GM18861 (cell line): ENCODE measurements at regions not wholly inside any gene's neighbourhood (a gene's known extent, or its start where the extent isn't known, plus 50 kb on each side); places are given as distances from the start of the nearest gene placed in this dataset.

ENCODE experiments used
- ATAC-seq: cut with Tn5 transposase; IDR thresholded peaks from one replicate; pipeline ENCODE4 v1.9.1; 2021; ENCODE audit not compliant: unreplicated experiment

DNA sequence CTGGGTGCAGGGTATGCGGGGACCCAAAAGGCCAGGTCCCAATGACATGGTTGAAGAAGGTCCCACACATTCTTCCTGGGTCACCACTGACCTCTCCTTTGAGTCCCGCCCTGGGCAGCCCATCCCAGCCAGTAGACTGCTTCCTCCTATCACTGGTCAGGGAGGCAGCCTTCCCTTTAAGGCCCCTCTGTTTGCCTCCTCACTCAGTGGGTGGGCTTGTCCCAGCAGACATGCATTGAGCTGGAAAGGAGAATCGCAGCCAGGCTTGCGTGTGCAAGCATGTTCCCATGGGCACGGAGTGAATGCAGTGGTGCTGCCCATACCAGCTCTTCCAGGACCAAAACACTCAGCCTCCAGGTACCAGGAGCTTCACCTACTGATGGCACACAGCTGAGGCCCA is 162.4 kb upstream of the SYT13 start:
- no peak for ATAC-seq

DNA sequence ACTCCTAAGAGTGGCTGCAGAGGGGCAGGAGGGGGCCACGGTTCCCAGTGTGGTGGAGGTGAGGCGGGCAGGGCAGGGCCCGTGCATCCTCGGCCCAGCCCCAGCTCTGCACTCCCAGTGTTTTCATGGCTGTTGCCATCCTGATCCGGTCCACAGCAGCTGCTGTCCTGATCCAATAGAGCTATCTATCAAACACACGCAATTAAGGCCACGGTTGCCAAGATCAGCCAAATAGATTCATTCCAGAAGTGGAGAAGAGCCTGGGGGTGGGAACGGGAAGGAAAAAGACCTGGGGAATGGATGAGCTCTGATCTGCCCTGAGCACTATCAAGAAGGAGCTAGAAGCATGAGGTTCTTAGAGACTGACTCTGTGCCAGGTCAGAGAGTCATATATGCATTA is 160.9 kb upstream of the SYT13 start:
- ATAC-seq: no peak

DNA sequence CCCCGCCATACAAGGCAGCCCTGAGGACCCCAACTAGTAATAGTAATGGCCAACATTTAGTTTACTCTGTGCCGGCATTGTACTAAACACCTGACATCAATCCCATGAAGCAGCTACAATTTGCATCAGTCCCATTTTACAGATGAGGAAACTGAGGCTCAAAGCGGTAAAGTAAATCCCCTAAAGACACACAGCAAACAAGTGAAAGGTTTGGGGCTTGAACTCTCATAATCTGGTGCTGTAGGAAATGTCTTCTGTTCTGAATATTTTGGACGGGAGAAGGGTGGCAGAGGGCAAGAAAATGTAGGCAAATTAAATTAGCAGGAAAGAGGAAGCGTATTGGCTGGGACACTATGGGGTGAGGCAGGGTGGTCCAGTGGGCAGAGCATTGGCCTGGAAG is 160.3 kb upstream of the SYT13 start:
- no peak for ATAC-seq

DNA sequence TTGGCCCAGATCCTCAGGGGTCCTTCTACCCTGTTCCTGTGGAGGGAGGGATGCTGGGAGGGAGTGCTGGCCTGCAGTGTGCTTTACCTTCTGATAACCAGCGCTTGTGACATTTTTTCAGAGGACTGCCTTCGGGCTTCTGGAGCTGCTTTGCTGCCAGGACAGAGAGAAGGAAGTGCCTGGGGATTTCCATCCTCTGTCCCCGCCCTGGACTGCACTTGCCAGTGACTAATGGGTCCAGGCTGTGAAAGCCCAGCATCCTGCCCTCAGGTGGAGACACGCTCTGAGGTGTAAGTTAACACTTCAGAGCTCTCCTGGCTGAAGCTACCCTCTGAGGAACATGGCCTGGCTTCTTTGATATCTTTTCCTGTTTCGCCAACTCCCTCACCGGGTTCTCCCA is 158.7 kb upstream of the SYT13 start:
- ATAC-seq: no peak

DNA sequence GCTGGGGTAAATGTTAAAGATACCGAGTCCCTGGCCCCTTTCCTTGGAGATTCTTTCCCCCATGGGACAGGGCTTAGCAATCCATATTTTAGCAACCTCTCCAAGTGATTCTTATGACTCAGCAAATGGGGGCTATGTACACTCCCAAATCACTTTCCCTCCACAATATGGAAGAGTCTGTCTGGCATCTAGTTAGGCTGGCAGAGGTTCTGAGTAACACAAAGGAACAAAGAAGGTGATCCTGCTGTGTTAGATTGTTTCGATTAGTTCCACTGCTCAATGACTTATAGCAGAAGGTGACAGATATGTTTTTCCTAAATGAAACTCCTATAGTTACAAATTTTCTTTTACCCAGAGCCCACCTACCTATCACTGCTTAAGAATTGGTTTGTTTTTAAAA is 154.0 kb upstream of the SYT13 start:
- ATAC-seq: no peak

DNA sequence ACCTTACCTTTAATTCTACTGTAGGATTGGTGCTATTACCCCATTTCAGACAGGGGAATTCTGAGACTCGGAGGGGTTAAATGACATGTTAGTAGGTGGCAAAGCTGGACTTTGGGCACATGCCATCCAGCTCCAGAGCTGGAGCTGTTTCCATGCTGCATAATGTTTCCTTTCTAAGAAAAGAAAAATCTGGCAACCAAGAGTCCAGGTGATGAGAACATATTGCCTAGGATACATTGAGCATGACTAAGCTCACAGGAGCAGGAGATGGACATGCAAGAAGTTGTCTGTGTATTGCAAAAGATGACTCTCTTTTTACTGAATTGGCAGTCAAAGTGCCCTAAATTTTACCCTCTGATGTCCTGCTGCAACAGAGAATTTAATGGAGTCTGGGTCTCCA is 150.8 kb upstream of the SYT13 start:
- ATAC-seq: no peak

DNA sequence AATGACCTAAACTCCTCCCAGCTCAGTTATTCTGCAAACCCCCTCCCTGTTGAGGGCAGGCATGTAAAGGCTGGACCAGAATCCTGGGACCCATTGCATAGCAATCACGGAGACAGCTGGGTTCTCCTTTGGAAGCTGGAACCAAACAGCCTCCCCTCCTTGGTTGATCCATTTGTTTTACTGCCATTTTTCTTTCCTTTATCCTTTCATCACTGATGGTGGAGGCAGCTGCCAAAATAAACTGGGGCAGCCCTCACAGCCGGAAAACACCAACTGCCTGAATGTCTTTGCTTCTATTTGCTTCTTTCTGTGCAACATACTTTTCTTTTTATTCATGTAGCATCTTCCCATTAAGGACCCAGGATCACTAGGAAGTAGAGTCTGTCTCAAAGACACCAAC is 150.0 kb upstream of the SYT13 start:
- no peak for ATAC-seq

DNA sequence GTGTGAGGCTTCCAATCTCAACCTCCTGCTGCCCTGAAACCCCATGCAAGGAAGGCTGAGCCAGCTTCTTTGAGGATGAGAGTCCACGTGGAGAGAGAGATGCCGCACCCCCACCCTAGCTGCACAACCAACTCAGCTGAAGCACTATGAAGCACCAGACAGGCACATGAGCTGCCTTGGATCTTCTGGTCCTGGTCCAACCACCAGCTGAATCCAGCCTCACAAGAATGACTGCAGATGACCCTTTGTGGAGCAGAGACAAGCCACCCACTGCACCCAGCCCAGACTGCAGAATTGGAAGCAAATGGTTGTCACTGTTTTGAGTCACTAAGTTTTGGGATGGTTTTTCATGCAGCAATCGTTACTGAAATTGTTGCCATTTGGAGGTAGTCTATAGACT is 149.6 kb upstream of the SYT13 start:
- ATAC-seq: no peak

DNA sequence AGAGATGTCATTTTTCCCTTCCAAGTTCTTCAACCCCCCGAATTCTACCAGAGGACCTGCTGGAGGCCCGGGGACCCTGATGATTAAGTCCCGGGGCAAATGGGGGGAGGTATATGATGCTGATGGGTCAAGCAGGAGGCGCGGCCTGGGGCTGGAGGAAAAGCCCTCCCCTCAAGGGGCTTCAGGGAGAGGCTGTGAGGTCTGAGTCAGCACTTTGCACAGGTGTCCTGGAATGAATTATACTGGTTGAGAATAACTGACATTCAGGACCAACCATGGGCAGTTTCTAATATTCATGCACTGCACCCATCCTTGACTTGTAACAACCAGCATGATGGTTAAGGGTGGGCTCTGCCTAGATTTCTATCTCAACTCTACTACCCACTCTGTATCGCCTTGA is 146.8 kb upstream of the SYT13 start:
- no peak for ATAC-seq

DNA sequence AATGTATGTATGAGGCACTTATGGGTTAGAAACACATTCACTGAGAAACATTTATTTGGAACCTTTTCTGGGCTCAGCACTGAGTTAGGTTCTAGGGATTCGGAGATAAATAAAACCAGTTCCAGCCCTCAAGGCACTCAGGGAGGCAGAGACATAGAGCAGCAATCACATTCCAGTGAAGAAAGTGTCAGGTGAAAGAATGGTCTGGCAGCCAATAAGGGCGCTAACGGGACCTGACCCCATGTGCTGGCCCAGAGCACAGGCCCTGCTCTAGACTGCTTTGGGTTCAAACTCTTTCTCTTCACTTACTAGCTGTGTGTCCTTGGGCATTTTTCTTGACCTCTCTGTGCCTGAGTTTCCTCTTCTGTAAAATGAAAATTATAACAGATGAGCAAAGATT is 146.0 kb upstream of the SYT13 start:
- ATAC-seq: no peak

DNA sequence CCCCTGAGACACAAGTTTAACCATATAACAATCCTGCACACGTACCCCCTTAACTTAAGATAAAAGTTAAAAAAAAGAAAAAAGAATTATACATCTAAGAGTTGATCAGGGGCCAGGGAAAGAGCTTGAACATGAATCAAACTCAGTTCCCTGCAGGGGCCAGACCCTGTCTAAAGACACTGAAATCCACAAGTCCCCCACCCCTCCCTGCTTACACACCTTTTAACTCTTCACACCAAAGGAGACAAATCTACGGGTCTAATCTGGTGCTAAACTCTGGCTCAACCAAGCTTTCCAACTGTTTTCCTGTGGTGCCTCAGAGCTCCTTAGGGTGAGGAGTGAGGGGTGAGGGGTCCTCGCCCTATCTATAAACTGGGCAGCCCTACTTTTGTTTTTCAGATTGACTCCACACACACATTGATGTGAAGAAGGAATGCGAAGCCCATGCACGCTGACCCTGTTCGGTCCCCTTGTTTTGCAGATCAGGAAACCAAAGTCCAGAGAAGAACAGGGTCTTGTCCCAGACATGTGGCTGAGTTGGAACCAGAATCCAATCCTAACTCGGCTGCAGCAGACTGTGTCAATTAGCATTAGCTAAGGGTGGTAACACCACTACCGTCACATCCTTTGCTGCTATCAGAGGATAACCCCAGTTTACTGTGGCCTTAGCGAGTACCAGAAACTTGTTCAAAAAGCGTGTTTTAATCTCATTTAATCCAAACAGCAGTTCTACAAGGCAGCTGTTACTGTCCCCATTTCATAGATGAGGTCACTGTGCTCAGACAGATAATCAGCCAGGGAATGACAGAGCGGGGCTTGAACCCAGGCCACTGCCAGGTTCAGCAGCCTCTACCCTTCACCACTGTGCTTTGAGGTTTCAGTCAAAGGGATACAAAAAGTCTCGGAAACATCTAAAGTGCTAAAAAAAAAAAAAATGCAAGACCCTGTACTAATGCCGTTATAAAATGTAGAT is 145.2 kb upstream of the SYT13 start:
- ATAC-seq: no peak

DNA sequence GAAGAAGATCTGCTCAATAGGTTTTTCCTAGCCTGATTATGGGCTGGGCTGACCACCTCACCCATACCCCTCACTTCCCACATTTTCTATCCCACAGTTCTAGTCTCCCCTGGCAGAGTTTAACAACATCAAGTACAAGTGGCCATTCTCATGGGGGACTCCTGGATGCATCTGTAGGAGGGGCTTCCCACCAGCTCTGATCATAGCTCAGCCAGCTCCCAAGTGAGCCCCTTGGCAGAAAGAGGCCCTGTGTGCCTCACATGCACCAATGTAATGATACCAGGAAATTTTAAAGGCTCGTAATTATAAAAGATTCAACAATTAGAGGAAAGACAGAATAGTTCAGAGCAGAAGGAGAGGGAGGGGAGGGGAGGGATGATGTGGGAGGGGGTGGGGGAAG is 144.2 kb upstream of the SYT13 start:
- no peak for ATAC-seq

DNA sequence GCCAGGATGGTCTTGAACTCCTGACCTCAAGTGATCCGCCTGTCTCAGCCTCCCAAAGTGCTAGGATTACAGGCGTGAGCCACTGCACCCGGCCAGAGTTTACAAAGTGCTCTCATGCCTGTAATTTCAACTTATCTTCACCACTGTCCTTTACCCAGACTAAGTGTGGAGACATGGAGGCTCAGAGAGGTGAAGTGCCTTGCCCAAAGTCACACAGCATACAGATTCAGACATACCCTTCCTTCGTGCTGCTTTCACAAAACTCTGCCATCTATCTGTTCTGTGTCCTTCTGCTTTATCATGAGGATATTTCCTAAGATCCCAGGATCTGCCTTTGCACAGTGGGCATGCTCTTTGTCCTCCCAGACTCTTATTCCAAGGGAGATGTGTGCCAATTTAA is 143.6 kb upstream of the SYT13 start:
- no peak for ATAC-seq

DNA sequence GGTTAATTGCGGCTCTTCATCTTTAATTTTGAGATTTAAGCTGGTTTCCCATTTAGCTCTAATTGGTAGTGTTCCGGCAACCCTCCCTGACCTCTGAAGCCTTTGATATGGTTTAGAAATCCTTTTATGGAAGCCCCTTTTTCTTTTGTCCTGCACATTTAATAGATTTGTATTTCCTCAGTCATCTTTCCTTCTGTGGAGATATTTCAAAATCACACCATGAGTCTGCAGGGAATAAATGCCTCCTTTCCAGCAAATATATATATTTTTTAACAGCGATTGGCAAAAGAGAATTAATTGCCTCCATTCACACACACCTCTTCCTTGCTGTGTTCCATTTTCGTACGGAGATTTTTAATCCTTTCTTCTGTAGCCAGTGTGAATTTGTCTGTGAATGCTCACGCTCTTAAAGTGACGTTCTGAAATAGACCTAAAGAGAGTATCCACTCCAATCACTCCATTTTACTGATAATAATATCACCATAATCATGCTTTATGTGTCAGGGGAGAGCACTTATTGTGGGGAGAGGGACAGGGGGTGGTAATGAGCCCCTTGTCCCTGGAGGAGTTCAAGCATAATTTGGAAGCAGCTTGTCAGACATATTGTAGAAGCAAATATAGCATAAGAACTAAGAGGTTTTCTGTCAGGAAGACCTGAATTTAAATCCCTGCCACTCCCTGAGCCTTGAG is 142.5 kb upstream of the SYT13 start:
- no peak for ATAC-seq

DNA sequence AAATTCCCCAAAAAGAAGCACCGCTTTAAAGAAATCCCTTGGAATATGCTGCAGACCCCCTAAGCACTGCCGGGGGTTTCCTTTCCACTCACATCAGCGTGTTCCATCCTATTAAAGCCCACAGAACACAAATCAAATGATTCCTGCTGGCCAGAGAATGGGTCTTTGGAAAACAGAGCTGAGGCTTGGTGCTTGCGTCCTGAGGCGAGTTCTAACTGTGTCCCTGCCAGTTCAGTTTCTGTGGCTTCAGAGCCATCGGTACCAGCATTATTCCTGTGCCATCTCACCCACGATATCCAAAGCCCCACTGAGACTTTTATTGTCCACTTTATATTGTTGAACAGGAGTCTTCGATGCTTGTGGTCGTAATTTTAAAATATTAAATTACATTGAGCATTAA is 142.0 kb upstream of the SYT13 start:
- no peak for ATAC-seq

DNA sequence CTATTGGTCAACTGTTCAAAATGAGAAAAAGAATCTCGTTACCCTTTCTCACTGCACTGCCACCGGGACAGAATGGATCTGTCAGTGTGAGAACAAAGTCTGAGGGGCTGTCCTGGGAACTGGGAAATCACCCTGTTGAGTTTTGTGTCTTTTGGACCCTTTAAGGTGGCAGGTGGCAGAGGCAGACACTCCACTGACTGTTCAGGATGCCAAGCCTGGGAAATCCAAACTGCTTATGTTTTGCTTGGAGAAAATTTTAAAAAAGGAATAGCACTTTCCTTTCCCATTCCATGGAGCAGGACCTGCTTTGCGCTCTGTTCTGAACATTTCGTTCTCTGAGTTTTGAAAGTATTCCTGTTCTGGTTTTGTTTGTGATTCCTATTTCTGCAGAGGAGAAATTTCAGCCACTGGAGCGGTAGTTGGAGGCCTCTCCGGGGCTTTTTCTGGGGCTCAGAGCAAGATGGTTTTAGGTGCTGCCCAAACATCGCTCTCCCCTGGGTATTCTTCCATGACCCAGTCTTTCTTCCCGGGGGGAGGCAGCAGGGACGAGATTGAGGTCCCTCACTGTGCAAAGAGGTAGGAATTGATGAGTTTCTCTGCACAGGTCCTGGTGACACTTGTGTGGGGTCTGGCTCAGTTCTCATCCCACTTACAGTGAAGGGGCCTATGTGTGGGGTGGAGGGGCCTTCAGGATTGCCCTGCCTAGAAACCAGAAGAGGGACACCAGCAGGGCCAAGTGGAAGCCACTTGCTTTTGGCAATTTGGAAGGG is 138.5 kb upstream of the SYT13 start:
- ATAC-seq: no peak

DNA sequence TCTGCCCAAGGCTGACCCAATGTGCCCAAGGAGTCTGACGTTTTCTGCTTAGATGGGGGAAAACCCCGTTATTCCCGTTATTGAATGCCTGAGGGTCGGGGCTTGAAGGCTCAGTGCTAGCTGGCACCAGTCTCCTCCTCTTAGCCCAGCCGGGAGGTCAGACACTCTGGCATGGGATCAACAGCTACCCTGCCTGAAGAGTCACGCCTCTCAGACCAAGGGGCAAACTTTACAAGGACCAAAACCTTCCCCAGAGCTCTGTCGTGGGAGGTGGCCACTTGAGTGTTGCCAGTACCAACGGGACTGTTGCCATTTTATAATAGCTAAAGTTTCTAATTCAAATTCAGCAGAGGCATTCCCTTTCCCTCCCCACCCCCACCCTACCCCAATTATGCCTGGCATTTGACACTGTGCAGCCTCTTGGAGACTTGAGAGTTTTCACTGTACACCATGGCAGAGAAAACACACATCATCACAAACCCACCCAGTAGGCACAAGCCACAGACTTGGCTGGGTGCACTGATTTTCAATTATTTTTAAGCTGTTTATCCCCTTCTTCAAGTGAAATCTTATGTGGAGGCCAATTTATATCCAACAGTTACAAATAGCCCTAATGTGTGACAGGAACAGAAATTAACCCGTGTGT is 137.5 kb upstream of the SYT13 start:
- no peak for ATAC-seq

DNA sequence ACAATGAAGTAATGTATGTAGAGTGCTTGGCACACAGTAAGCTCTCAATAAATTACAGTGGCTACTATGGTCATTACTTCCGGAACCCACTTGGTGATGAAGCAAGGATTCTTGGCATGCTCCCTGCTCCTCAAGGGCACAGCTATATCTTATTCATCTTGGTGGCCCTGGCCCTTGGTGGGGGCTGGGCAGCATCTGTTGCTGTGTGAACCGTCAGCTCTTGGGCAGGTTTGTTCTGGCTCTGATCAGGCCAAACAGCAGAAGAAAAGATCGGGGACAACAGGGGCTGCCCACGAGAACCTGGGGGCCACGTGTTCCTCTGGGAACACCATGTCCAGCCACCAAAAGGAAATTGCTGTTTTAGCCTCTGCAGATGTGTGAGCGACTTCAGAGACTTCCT is 136.9 kb upstream of the SYT13 start:
- ATAC-seq: no peak

DNA sequence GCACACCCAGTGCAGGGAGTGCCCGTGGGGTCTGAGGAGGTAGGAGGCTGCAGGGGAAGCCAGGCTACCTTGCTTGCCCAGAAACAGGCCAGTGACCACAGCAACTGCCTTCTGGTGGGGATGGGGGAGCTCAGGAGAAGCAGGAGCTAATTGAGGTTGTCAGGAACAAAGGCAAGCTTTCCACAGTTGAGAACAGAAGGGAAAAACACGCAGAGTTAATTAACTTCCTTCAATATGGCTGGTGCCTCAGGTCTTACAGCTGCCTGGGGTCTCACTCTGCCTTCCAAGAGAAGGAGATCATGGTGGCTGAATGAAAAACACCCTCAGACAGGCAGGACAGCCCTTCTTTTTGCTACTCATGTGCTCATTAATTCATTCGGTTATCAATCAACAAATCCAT is 127.9 kb upstream of the SYT13 start:
- ATAC-seq: no peak

DNA sequence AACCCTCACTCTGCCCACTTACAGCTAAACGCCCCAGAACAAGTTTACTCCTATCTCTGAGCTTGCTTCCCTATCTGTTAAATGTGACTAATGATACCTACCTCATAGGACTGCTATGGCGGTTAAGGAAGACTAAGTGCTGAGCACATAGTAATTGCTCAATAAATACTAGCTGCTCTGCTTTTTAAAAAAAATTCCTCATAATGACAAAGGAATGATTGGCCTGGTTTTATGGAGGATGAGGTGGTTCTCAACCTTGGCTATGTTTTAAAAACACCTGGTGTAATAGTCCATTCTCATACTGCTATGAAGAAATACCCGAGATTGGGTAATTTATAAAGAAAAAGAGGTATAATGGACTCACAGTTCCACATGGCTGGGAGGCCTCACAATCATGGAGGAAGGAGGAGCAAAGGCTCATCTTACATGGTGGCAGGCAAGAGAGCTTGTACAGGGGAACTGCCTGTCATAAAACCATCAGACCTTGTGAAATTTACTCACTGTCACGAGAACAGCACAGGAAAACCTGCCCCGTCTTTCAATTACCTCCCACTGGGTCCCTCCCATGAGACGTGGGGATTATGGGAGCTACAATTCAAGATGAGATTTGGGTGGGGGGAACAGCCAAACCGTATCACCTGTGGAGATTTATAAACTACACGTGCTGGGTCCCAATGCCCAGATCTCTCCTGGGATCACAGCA is 127.2 kb upstream of the SYT13 start:
- ATAC-seq: no peak

DNA sequence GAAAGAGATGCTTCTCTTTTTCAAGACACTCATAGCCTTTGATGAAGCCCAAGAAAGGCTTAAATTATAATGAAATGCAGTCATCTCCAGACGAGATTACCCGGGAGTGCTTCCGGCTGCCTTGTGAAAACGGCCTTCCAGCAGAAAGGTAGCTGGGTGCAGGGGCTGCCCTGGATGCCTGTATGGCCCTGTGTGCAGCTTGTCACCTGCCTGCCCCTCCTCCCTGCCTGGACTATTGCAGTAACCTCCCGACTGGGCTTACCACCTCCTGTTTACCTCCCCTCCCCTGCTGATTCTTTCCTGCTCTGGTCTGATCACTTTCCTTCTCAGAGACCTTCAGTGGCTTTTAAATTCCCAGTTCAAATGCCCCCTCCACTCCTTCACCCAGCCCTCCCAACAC is 126.4 kb upstream of the SYT13 start:
- ATAC-seq: no peak
